ENCODE measurements at regions not wholly inside any gene's neighbourhood (a gene's known extent, or its start where the extent isn't known, plus 50 kb on each side); places are given as distances from the start of the nearest gene placed in this dataset.

DNA sequence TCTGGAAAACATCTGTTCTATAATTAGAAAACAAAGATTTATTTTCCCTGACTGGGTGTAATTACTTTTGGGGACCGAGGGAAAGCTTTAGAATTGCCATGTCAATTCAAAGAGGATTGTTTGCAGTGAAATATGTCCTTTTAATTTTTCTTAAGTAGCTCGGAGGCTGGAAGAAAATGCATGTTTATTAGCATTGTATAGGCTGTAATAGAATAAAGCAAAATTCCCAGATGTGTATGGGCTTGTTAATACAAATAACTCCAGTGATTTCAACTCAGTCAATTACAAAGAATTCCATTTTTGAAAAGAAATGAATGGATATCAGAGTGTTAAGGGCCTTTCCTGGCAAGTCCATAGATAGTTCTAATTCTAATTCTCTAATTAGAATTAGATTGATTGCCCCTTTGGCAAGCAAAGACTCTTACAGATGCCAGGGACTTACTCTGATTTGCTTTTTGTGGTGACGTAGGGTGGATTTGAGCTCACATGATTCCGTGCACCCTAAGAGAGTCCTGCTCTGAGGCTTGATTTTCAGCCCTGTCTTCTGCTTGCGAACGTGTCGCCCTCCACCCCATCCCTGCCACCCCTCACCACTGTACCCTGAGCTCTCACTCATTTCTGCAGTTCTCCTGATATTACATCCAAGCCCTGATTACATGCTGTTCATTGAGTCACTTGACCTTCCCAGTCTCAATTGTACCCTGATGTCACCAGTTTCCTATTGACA, 70.0 kb upstream of the FAM20A start:
- TF ChIP-seq EP300 (IDR thresholded peaks at IDR 0.05; ENCODE audit: borderline replicate concordance in 1 of 2, control insufficient read depth in 1 of 2, low read depth in 2 of 2, low read length in 2 of 2) (no peak), MXI1 (IDR thresholded peaks at IDR 0.05; ENCODE audit: low read depth, low read length) (no peak), CREB1 (IDR thresholded peaks at IDR 0.05; ENCODE audit: low read depth) (no peak), CTCF (IDR thresholded peaks at IDR 0.05 in 2 of 3, conservative IDR thresholded peaks at IDR 0.05 in 1 of 3; ENCODE audit: control insufficient read depth in 2 of 3, extremely low read depth in 1 of 3, insufficient read depth in 1 of 3, low read depth in 3 of 3, low read length in 3 of 3) (no peak), FOS (IDR thresholded peaks at IDR 0.05; ENCODE audit: borderline replicate concordance, extremely low read depth, insufficient read length) (no peak), RAD51 (IDR thresholded peaks at IDR 0.05) (no peak), SUZ12 (IDR thresholded peaks at IDR 0.05; ENCODE audit: unreplicated experiment) (no peak)
